ENCODE measurements at regions not wholly inside any gene's neighbourhood (a gene's known extent, or its start where the extent isn't known, plus 50 kb on each side); places are given as distances from the start of the nearest gene placed in this dataset.

DNA sequence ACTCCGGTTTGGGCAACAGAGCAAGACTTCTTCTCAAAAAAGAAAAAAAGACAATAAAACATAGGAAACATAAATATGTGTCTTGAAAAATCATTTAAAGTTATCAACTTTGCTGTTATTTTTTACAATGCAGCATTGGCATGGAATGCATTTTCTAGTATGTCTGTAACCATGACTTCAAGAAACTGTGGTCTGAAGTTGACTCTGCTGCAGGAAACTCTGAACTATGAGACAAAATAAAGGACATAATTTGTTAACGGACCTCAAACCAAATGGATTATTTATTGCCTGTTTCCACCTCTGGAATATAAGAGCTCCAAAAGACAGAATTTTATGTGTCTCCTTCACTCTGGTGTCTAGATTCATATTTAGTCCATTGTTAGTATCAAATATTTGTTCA lies 79.1 kb downstream of the TRIB2 start:
- Mint-ChIP-seq H3K4me1 (no peaks in the 10 kb centered on the region), H3K27me3 (ENCODE audit: low read depth) (no peaks in the 10 kb centered on the region), H3K9me3 (peaks cover 8% of the 10 kb centered on the region), H3K4me3 (no peak overlapping the region), H3K36me3 (0 out of 2 replicates have a peak, but pooled peaks cover 2% of the 10 kb centered on the region), H3K27ac (no peak overlapping the region)
- no peak for DNase-seq (ENCODE audit: low spot score)
- ChIA-PET CTCF (no interaction called here), POLR2A (no interaction called here)
- TF ChIP-seq, protein P1, sequence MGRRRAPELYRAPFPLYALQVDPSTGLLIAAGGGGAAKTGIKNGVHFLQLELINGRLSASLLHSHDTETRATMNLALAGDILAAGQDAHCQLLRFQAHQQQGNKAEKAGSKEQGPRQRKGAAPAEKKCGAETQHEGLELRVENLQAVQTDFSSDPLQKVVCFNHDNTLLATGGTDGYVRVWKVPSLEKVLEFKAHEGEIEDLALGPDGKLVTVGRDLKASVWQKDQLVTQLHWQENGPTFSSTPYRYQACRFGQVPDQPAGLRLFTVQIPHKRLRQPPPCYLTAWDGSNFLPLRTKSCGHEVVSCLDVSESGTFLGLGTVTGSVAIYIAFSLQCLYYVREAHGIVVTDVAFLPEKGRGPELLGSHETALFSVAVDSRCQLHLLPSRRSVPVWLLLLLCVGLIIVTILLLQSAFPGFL (CRISPR knock-in tag; IDR thresholded peaks at IDR 0.05; ENCODE audit: borderline replicate concordance) = no peak
- TF ChIP-seq ATF1 (CRISPR knock-in tag; IDR thresholded peaks at IDR 0.05) = no peak
- no peak for TF ChIP-seq ZNF416 (CRISPR knock-in tag; IDR thresholded peaks at IDR 0.05)
- no peak for TF ChIP-seq ZNF671 (CRISPR knock-in tag; IDR thresholded peaks at IDR 0.05)
- no peak for TF ChIP-seq IRF2 (CRISPR knock-in tag; IDR thresholded peaks at IDR 0.05; ENCODE audit: borderline replicate concordance, low read depth)
- no peak for TF ChIP-seq CREM (CRISPR knock-in tag; IDR thresholded peaks at IDR 0.05)
- TF ChIP-seq, protein P2, sequence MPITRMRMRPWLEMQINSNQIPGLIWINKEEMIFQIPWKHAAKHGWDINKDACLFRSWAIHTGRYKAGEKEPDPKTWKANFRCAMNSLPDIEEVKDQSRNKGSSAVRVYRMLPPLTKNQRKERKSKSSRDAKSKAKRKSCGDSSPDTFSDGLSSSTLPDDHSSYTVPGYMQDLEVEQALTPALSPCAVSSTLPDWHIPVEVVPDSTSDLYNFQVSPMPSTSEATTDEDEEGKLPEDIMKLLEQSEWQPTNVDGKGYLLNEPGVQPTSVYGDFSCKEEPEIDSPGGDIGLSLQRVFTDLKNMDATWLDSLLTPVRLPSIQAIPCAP (CRISPR knock-in tag; IDR thresholded peaks at IDR 0.05) = no peak
- no peak for TF ChIP-seq JAZF1 (CRISPR knock-in tag; IDR thresholded peaks at IDR 0.05)
- TF ChIP-seq FOXK1 (CRISPR knock-in tag; IDR thresholded peaks at IDR 0.05) = no peak
- no peak for TF ChIP-seq USF1 (CRISPR knock-in tag; IDR thresholded peaks at IDR 0.05)
- ATAC-seq = no peak

GRCh38 chr2:12796657-12797056 lies 79.9 kb downstream of the TRIB2 start:
- ATAC-seq (no peak), DNase-seq (ENCODE audit: low spot score) (no peak)
- ChIA-PET CTCF (no interaction called here), POLR2A (no interaction called here)
- Mint-ChIP-seq H3K27ac (no peak overlapping the region), H3K4me1 (no peaks in the 10 kb centered on the region), H3K9me3 (peaks cover 15% of the 10 kb centered on the region), H3K4me3 (no peak overlapping the region), H3K27me3 (ENCODE audit: low read depth) (peaks cover under 1% of the 10 kb centered on the region; the same call in 1 of the 2 replicates), H3K36me3 (peaks cover 7% of the 10 kb centered on the region)
- TF ChIP-seq, protein P3, sequence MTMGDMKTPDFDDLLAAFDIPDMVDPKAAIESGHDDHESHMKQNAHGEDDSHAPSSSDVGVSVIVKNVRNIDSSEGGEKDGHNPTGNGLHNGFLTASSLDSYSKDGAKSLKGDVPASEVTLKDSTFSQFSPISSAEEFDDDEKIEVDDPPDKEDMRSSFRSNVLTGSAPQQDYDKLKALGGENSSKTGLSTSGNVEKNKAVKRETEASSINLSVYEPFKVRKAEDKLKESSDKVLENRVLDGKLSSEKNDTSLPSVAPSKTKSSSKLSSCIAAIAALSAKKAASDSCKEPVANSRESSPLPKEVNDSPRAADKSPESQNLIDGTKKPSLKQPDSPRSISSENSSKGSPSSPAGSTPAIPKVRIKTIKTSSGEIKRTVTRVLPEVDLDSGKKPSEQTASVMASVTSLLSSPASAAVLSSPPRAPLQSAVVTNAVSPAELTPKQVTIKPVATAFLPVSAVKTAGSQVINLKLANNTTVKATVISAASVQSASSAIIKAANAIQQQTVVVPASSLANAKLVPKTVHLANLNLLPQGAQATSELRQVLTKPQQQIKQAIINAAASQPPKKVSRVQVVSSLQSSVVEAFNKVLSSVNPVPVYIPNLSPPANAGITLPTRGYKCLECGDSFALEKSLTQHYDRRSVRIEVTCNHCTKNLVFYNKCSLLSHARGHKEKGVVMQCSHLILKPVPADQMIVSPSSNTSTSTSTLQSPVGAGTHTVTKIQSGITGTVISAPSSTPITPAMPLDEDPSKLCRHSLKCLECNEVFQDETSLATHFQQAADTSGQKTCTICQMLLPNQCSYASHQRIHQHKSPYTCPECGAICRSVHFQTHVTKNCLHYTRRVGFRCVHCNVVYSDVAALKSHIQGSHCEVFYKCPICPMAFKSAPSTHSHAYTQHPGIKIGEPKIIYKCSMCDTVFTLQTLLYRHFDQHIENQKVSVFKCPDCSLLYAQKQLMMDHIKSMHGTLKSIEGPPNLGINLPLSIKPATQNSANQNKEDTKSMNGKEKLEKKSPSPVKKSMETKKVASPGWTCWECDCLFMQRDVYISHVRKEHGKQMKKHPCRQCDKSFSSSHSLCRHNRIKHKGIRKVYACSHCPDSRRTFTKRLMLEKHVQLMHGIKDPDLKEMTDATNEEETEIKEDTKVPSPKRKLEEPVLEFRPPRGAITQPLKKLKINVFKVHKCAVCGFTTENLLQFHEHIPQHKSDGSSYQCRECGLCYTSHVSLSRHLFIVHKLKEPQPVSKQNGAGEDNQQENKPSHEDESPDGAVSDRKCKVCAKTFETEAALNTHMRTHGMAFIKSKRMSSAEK (CRISPR knock-in tag; IDR thresholded peaks at IDR 0.05; ENCODE audit: borderline replicate concordance) = no peak
- TF ChIP-seq STAT6 (CRISPR knock-in tag; conservative IDR thresholded peaks at IDR 0.05; ENCODE audit: low read depth) = no peak
- no peak for TF ChIP-seq ZNF317 (CRISPR knock-in tag; IDR thresholded peaks at IDR 0.05; ENCODE audit: borderline replicate concordance, low read depth)
- no peak for TF ChIP-seq TEAD1 (CRISPR knock-in tag; IDR thresholded peaks at IDR 0.05)
- TF ChIP-seq ZNF396 (CRISPR knock-in tag; IDR thresholded peaks at IDR 0.05; ENCODE audit: borderline replicate concordance) = no peak
- no peak for TF ChIP-seq ARID4B (CRISPR knock-in tag; IDR thresholded peaks at IDR 0.05; ENCODE audit: borderline replicate concordance)
- no peak for TF ChIP-seq GABPB1 (CRISPR knock-in tag; IDR thresholded peaks at IDR 0.05)
- TF ChIP-seq SMAD3 (CRISPR knock-in tag; IDR thresholded peaks at IDR 0.05; ENCODE audit: borderline replicate concordance) = no peak
- no peak for TF ChIP-seq PRRX2 (CRISPR knock-in tag; IDR thresholded peaks at IDR 0.05)
- no peak for TF ChIP-seq FOXP4 (CRISPR knock-in tag; IDR thresholded peaks at IDR 0.05)

Data from WTC11 (cell line).